IMR-90 (cell line): ENCODE measurements at regions not wholly inside any gene's neighbourhood (a gene's known extent, or its start where the extent isn't known, plus 50 kb on each side); places are given as distances from the start of the nearest gene placed in this dataset.

Experiments used
- ATAC-seq: fragments of 200-7000 bp; cut with Tn5 transposase; 2 replicates; pipeline ENCODE4 v1.9.1; 2020; ENCODE audit warnings: low read depth, mild to moderate bottlenecking, moderate library complexity
- BruUV-seq: library from RNA; stranded (reverse); fragments of 400-500 nt; replicated peaks from 2 replicates; lab custom pipeline; 2021; lab: Mats Ljungman, UMichigan
- CTCF ChIA-PET: fragments of 300-600 bp; formaldehyde crosslinking; extraction: SDS; loops from one replicate; lab custom pipeline; 2021; ENCODE audit warnings: antibody characterized with exemption; lab: Yijun Ruan, JAX
- POLR2A ChIA-PET: fragments of 300-600 bp; sonication (Branson Sonifier 250); formaldehyde crosslinking; loops from one replicate; lab custom pipeline; 2022; ENCODE audit warnings: antibody characterized with exemption; ENCODE audit not compliant: unreplicated experiment; lab: Charles Lee
- DNase-seq: peaks from one replicate; pipeline ENCODE4 v3.0.0; 2013
- H2AFZ ChIP-seq: replicated peaks from 2 replicates; pipeline ENCODE3; 2013; ENCODE audit warnings: low read length, mild to moderate bottlenecking; ENCODE audit not compliant: poor library complexity
- H2AK5ac ChIP-seq: 2 replicates; pipeline ENCODE4 v1.6.1; 2013; ENCODE audit warnings: low read depth, low read length, inconsistent platforms
- H2AK9ac ChIP-seq: replicated peaks from 2 replicates; pipeline ENCODE3; 2013; ENCODE audit warnings: mild to moderate bottlenecking, low read depth, low read length, moderate library complexity; ENCODE audit not compliant: poor library complexity
- H2BK120ac ChIP-seq: 2 replicates; pipeline ENCODE4 v1.6.1; 2013; ENCODE audit warnings: low read depth, low read length, inconsistent platforms
- H2BK15ac ChIP-seq: 3 replicates; pipeline ENCODE4 v1.6.1; 2013; ENCODE audit warnings: low read depth, low read length, inconsistent platforms
- H2BK20ac ChIP-seq: 2 replicates; pipeline ENCODE4 v1.6.1; 2013; ENCODE audit warnings: low read depth, mild to moderate bottlenecking, inconsistent platforms, low read length, moderate library complexity
- H2BK5ac ChIP-seq: 2 replicates; pipeline ENCODE4 v1.6.1; 2013; ENCODE audit warnings: mild to moderate bottlenecking, low read depth, low read length, inconsistent platforms; ENCODE audit not compliant: poor library complexity, severe bottlenecking
- H3K14ac ChIP-seq: replicated peaks from 2 replicates; pipeline ENCODE4 v1.6.1; 2013; ENCODE audit warnings: low read depth, low read length, inconsistent platforms
- H3K18ac ChIP-seq: 2 replicates; pipeline ENCODE4 v1.6.1; 2013; ENCODE audit warnings: low read depth, low read length, control low read depth
- H3K23ac ChIP-seq: 2 replicates; pipeline ENCODE4 v1.6.1; 2013; ENCODE audit warnings: low read depth, low read length, inconsistent platforms
- H3K27ac ChIP-seq: 2 replicates; pipeline ENCODE4 v1.5.1; 2013; ENCODE audit warnings: mild to moderate bottlenecking, control low read depth, low read length; ENCODE audit not compliant: insufficient read depth
- H3K27me3 ChIP-seq: 2 replicates; pipeline ENCODE4 v1.6.1; 2013; ENCODE audit warnings: low read length; ENCODE audit not compliant: control insufficient read depth, insufficient read depth
- H3K36me3 ChIP-seq: 2 replicates; pipeline ENCODE4 v1.6.1; 2013; ENCODE audit warnings: low read length, mixed read lengths; ENCODE audit not compliant: control insufficient read depth, insufficient read depth
- H3K4ac ChIP-seq: 2 replicates; pipeline ENCODE4 v1.6.1; 2013; ENCODE audit warnings: low read depth, low read length, inconsistent platforms
- H3K4me1 ChIP-seq: 2 replicates; pipeline ENCODE4 v1.6.1; 2013; ENCODE audit warnings: low read length, mixed read lengths; ENCODE audit not compliant: control insufficient read depth, insufficient read depth
- H3K4me2 ChIP-seq: 2 replicates; pipeline ENCODE4 v1.6.1; 2013; ENCODE audit warnings: low read depth, mild to moderate bottlenecking, control low read depth, low read length, moderate library complexity
- H3K4me3 ChIP-seq: 2 replicates; pipeline ENCODE4 v1.5.1; 2013; ENCODE audit warnings: low read depth, mild to moderate bottlenecking, control low read depth, low read length, moderate library complexity; ENCODE audit not compliant: insufficient read depth
- H3K56ac ChIP-seq: 2 replicates; pipeline ENCODE4 v1.6.1; 2013; ENCODE audit warnings: low read length, inconsistent platforms; ENCODE audit not compliant: insufficient read depth; ENCODE audit errors: extremely low read depth
- H3K79me1 ChIP-seq, 2 experiments: 2 replicates each; pipeline ENCODE4 v1.6.1; 2013; ENCODE audit warnings: low read length in 2 of 2, inconsistent platforms in 1 of 2, low read depth in 1 of 2
- H3K9ac ChIP-seq: 2 replicates; pipeline ENCODE4 v1.6.1; 2013; ENCODE audit warnings: low read depth, low read length, control low read depth
- H3K9me1 ChIP-seq: 2 replicates; pipeline ENCODE4 v1.6.1; 2013; ENCODE audit warnings: low read length, inconsistent platforms; ENCODE audit not compliant: insufficient read depth
- H3K9me3 ChIP-seq: 2 replicates; pipeline ENCODE4 v1.6.1; 2013; ENCODE audit warnings: low read length; ENCODE audit not compliant: control insufficient read depth, insufficient read depth
- H4K20me1 ChIP-seq: 2 replicates; pipeline ENCODE4 v1.6.1; 2013; ENCODE audit warnings: low read length, inconsistent platforms; ENCODE audit not compliant: insufficient read depth
- H4K5ac ChIP-seq: 2 replicates; pipeline ENCODE4 v1.6.1; 2013; ENCODE audit warnings: mild to moderate bottlenecking, low read depth, low read length, control low read depth
- H4K8ac ChIP-seq, 2 experiments: 2 replicates each; pipeline ENCODE4 v1.6.1; 2013; ENCODE audit warnings: low read depth in 2 of 2, low read length in 2 of 2, control low read depth in 1 of 2, inconsistent platforms in 1 of 2
- H4K91ac ChIP-seq: 2 replicates; pipeline ENCODE4 v1.6.1; 2013; ENCODE audit warnings: low read depth, low read length, inconsistent platforms; ENCODE audit not compliant: insufficient read depth
- BHLHE40 ChIP-seq: fragments of 150-350 bp; IDR thresholded peaks from 2 replicates; pipeline ENCODE4 v1.6.1; 2016; ENCODE audit warnings: mild to moderate bottlenecking, low read depth, low read length
- CEBPB ChIP-seq: IDR thresholded peaks from 2 replicates; pipeline ENCODE4 v1.6.1; 2012; ENCODE audit warnings: low read depth, low read length, improper control_type of control experiment
- CHD1 ChIP-seq: IDR thresholded peaks from 2 replicates; pipeline ENCODE4 v1.6.1; 2012; ENCODE audit warnings: low read depth, low read length, improper control_type of control experiment
- CTCF ChIP-seq: conservative IDR thresholded peaks from 2 replicates; pipeline ENCODE4 v1.5.1; 2012; ENCODE audit warnings: mild to moderate bottlenecking, low read depth, low read length, improper control_type of control experiment
- ELK1 ChIP-seq: fragments of 150-350 bp; IDR thresholded peaks from 2 replicates; pipeline ENCODE4 v1.6.1; 2016; ENCODE audit warnings: low read depth, mild to moderate bottlenecking, low read length, moderate library complexity, borderline replicate concordance
- FOS ChIP-seq: fragments of 150-350 bp; IDR thresholded peaks from 2 replicates; pipeline ENCODE4 v1.6.1; 2016; ENCODE audit warnings: low read depth, low read length
- MAFK ChIP-seq: IDR thresholded peaks from 2 replicates; pipeline ENCODE4 v1.6.1; 2012; ENCODE audit warnings: low read depth, low read length, improper control_type of control experiment
- MAZ ChIP-seq: IDR thresholded peaks from 2 replicates; pipeline ENCODE4 v1.6.1; 2012; ENCODE audit warnings: low read depth, mild to moderate bottlenecking, low read length, improper control_type of control experiment, moderate library complexity, borderline replicate concordance
- MXI1 ChIP-seq: IDR thresholded peaks from 2 replicates; pipeline ENCODE4 v1.6.1; 2012; ENCODE audit warnings: low read depth, mild to moderate bottlenecking, low read length, moderate library complexity, borderline replicate concordance
- NFE2L2 ChIP-seq: fragments of 150-350 bp; IDR thresholded peaks from 2 replicates; pipeline ENCODE4 v1.6.1; 2016; ENCODE audit warnings: low read depth, mild to moderate bottlenecking, low read length
- POLR2A ChIP-seq: IDR thresholded peaks from 2 replicates; pipeline ENCODE4 v1.6.1; 2012; ENCODE audit warnings: mild to moderate bottlenecking, low read depth, low read length
- RAD21 ChIP-seq: IDR thresholded peaks from 2 replicates; pipeline ENCODE4 v1.6.1; 2012; ENCODE audit warnings: low read length, improper control_type of control experiment
- RCOR1 ChIP-seq: IDR thresholded peaks from 2 replicates; pipeline ENCODE4 v1.6.1; 2012; ENCODE audit warnings: mild to moderate bottlenecking, low read length, improper control_type of control experiment; ENCODE audit not compliant: insufficient replicate concordance
- RFX5 ChIP-seq: IDR thresholded peaks from 2 replicates; pipeline ENCODE4 v1.8.0; 2012; ENCODE audit warnings: low read depth, mild to moderate bottlenecking, low read length, moderate library complexity
- SMC3 ChIP-seq: fragments of 150-350 bp; IDR thresholded peaks from 2 replicates; pipeline ENCODE4 v1.6.1; 2016; ENCODE audit warnings: low read depth, mild to moderate bottlenecking, antibody characterized with exemption, low read length, moderate library complexity
- USF2 ChIP-seq: fragments of 150-350 bp; IDR thresholded peaks from 2 replicates; pipeline ENCODE4 v1.6.1; 2017; ENCODE audit warnings: mild to moderate bottlenecking, antibody characterized with exemption, low read length, low read depth
- WGBS, 2 experiments: methylation state at CpG; one replicate each; pipeline versions ENCODE4 v1.1.5 to v1.1.7; 2013; ENCODE audit warnings: missing lambda C conversion rate in 2 of 2; ENCODE audit not compliant: insufficient read length in 1 of 2; ENCODE audit errors: extremely low coverage in 2 of 2; 5-methylcytosine and 5-hydroxymethylcytosine counted together
- dilution Hi-C: fragments of 300-500 bp; cut with HindIII; formaldehyde crosslinking; loops from one replicate; pipeline ENCODE4 v1.14.3; 2018; ENCODE audit warnings: low sequenced_read_pairs; ENCODE audit not compliant: unreplicated experiment
- in situ Hi-C: fragments of 300-500 bp; cut with MboI; formaldehyde crosslinking; loops from 3 replicates; pipeline ENCODE4 v1.14.3; 2019; ENCODE audit warnings: low sequenced_read_pairs, inconsistent platforms, mixed read lengths
- intact Hi-C: fragments of 100-400 bp; cut with micrococcal nuclease; formaldehyde crosslinking; loops from 2 replicates; pipeline ENCODE4 v1.10.0; 2022

GRCh38 chr15:98203872-98204660 lies 243.6 kb downstream of the ARRDC4 start:
- in situ Hi-C loops, result no loop called here
- H3K4me3 ChIP-seq, result no peak overlapping the region
- H3K23ac ChIP-seq, result no peak overlapping the region
- no peak overlapping the region for H3K27ac ChIP-seq
- TF ChIP-seq USF2 (no peak), MAFK (no peak), CHD1 (no peak), RAD21 (no peak), POLR2A (no peak), NFE2L2 (no peak), CEBPB (no peak), BHLHE40 (no peak), MAZ (no peak), SMC3 (no peak), MXI1 (no peak), RCOR1 (no peak), RFX5 (no peak), CTCF (no peak), FOS (no peak), ELK1 (no peak)
- H4K5ac ChIP-seq, result no peak overlapping the region
- H4K8ac ChIP-seq, result no peak overlapping the region
- no peak overlapping the region for H2AFZ ChIP-seq
- POLR2A ChIA-PET, result no interaction called here
- ATAC-seq (no peak), DNase-seq (no peak)
- H4K20me1 ChIP-seq, result no peaks in the 10 kb centered on the region
- no peaks in the 10 kb centered on the region for H3K79me1 ChIP-seq
- no peak overlapping the region for H3K14ac ChIP-seq
- intact Hi-C loops, result no loop called here
- H4K91ac ChIP-seq, result no peak overlapping the region
- CTCF ChIA-PET, result no interaction called here
- no peak overlapping the region for H3K56ac ChIP-seq
- H3K4me2 ChIP-seq, result no peak overlapping the region
- H2AK9ac ChIP-seq, result no peak overlapping the region
- H3K18ac ChIP-seq, result no peak overlapping the region
- no CpG with 5 or more reads among the region's 6 CpGs for WGBS, 2 experiments
- no peak overlapping the region for H2AK5ac ChIP-seq
- no TSS peak for BruUV-seq
- H3K4ac ChIP-seq, result no peak overlapping the region
- no peak overlapping the region for H2BK20ac ChIP-seq
- no peak overlapping the region for H2BK15ac ChIP-seq
- H3K9ac ChIP-seq, result no peak overlapping the region
- H2BK120ac ChIP-seq, result no peak overlapping the region
- H3K4me1 ChIP-seq, result no peaks in the 10 kb centered on the region
- H3K27me3 ChIP-seq, result no peaks in the 10 kb centered on the region
- H3K9me3 ChIP-seq, result peaks cover 14% of the 10 kb centered on the region
- H3K36me3 ChIP-seq, result no peaks in the 10 kb centered on the region
- H2BK5ac ChIP-seq, result no peak overlapping the region
- dilution Hi-C loops, result no loop called here
- H3K9me1 ChIP-seq, result no peaks in the 10 kb centered on the region
